ENCODE measurements at regions not wholly inside any gene's neighbourhood (a gene's known extent, or its start where the extent isn't known, plus 50 kb on each side); places are given as distances from the start of the nearest gene placed in this dataset.

GRCh38 chr5:24320643-24321042 is 324.1 kb downstream of the CDH10 start:
- TF ChIP-seq CTCF (conservative IDR thresholded peaks at IDR 0.05): no peak
- Mint-ChIP-seq H3K27me3 (ENCODE audit: low read depth) (no peaks in the 10 kb centered on the region), H3K36me3 (ENCODE audit: low read depth) (peaks cover 3% of the 10 kb centered on the region), H3K9me3 (peaks cover 5% of the 10 kb centered on the region), H3K27ac (ENCODE audit: unreplicated experiment) (no peak overlapping the region), H3K4me1 (no peaks in the 10 kb centered on the region), H3K4me3 (no peak overlapping the region)
- DNase-seq (ENCODE audit: low read depth, low spot score): no peak

- no peak overlapping the region for H3K27ac Mint-ChIP-seq (ENCODE audit: unreplicated experiment)
- H3K4me3 Mint-ChIP-seq: no peak overlapping the region
- H3K36me3 Mint-ChIP-seq (ENCODE audit: low read depth): no peaks in the 10 kb centered on the region
- H3K27me3 Mint-ChIP-seq (ENCODE audit: low read depth): no peaks in the 10 kb centered on the region
- no peak for TF ChIP-seq CTCF (conservative IDR thresholded peaks at IDR 0.05)
- no peaks in the 10 kb centered on the region for H3K4me1 Mint-ChIP-seq
- no peaks in the 10 kb centered on the region for H3K9me3 Mint-ChIP-seq
- no peak for DNase-seq (ENCODE audit: low read depth, low spot score)
These were observed 319.4 kb downstream of the CDH10 start for GRCh38 chr5:24325306-24325832.

GRCh38 chr5:24331531-24331930 is 313.2 kb downstream of the CDH10 start:
- H3K27me3 Mint-ChIP-seq (ENCODE audit: low read depth): no peaks in the 10 kb centered on the region
- no peak for DNase-seq (ENCODE audit: low read depth, low spot score)
- no peaks in the 10 kb centered on the region for H3K4me1 Mint-ChIP-seq
- no peak overlapping the region for H3K4me3 Mint-ChIP-seq
- no peak for TF ChIP-seq CTCF (conservative IDR thresholded peaks at IDR 0.05)
- no peak overlapping the region for H3K27ac Mint-ChIP-seq (ENCODE audit: unreplicated experiment)
- no peaks in the 10 kb centered on the region for H3K36me3 Mint-ChIP-seq (ENCODE audit: low read depth)
- H3K9me3 Mint-ChIP-seq: no peaks in the 10 kb centered on the region

GRCh38 chr5:24347158-24347557 is 297.6 kb downstream of the CDH10 start:
- H3K27me3 Mint-ChIP-seq (ENCODE audit: low read depth): no peaks in the 10 kb centered on the region
- DNase-seq (ENCODE audit: low read depth, low spot score): no peak
- no peaks in the 10 kb centered on the region for H3K9me3 Mint-ChIP-seq
- H3K27ac Mint-ChIP-seq (ENCODE audit: unreplicated experiment): no peak overlapping the region
- TF ChIP-seq CTCF (conservative IDR thresholded peaks at IDR 0.05): no peak
- no peak overlapping the region for H3K4me3 Mint-ChIP-seq
- no peaks in the 10 kb centered on the region for H3K4me1 Mint-ChIP-seq
- H3K36me3 Mint-ChIP-seq (ENCODE audit: low read depth): no peaks in the 10 kb centered on the region

GRCh38 chr5:24351285-24351684 is 293.5 kb downstream of the CDH10 start:
- no peaks in the 10 kb centered on the region for H3K36me3 Mint-ChIP-seq (ENCODE audit: low read depth)
- H3K27me3 Mint-ChIP-seq (ENCODE audit: low read depth): no peaks in the 10 kb centered on the region
- TF ChIP-seq CTCF (conservative IDR thresholded peaks at IDR 0.05): no peak
- H3K4me1 Mint-ChIP-seq: no peaks in the 10 kb centered on the region
- no peak overlapping the region for H3K27ac Mint-ChIP-seq (ENCODE audit: unreplicated experiment)
- DNase-seq (ENCODE audit: low read depth, low spot score): no peak
- H3K4me3 Mint-ChIP-seq: no peak overlapping the region
- H3K9me3 Mint-ChIP-seq: no peaks in the 10 kb centered on the region

- DNase-seq (ENCODE audit: low read depth, low spot score): no peak
- Mint-ChIP-seq H3K9me3 (no peaks in the 10 kb centered on the region), H3K4me1 (no peaks in the 10 kb centered on the region), H3K4me3 (no peak overlapping the region), H3K36me3 (ENCODE audit: low read depth) (no peaks in the 10 kb centered on the region), H3K27me3 (ENCODE audit: low read depth) (no peaks in the 10 kb centered on the region), H3K27ac (ENCODE audit: unreplicated experiment) (no peak overlapping the region)
- no peak for TF ChIP-seq CTCF (conservative IDR thresholded peaks at IDR 0.05)
These were observed 291.8 kb downstream of the CDH10 start for GRCh38 chr5:24353016-24353415.

Data from neural crest cell (in vitro differentiated cells).